ENCODE measurements at regions not wholly inside any gene's neighbourhood (a gene's known extent, or its start where the extent isn't known, plus 50 kb on each side); places are given as distances from the start of the nearest gene placed in this dataset.

DNA sequence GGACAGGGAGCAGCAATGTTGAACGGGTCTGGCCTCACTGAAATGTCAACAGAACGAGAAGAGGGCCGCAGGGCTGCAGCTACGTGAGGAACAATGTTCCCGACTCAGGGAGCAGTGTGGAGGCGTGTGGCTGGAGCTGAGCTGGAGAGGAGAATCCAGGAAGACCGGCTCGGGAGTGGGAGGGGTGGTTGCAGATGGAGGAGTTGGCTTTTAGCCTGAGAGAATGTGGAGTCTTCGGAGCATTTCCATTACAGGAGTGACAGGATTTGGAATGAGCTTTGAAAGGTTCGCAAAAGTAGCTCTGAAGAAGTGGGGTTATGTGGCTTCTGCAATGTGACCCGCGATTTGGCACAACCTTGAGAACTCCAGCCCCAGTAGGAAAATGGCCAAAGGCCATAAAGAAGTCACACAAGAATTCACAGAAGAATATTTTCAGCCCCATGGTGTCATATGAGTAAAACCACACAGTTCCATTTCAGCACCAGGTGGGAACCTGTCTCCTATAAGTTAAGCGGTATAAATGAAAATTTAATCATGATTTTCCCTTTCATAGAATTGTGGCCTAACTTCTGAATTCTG, 78.8 kb upstream of the NSMCE3 start:
- TF ChIP-seq ZNF8 (CRISPR knock-in tag; IDR thresholded peaks at IDR 0.05) (no peak), CSDC2 (CRISPR knock-in tag; IDR thresholded peaks at IDR 0.05) (no peak), ZFP30 (CRISPR knock-in tag; IDR thresholded peaks at IDR 0.05) (no peak), BACH2 (CRISPR knock-in tag; IDR thresholded peaks at IDR 0.05; ENCODE audit: borderline replicate concordance) (no peak), CSRNP3 (CRISPR knock-in tag; IDR thresholded peaks at IDR 0.05) (no peak), ZFP3 (CRISPR knock-in tag; IDR thresholded peaks at IDR 0.05) (no peak), ZNF70 (CRISPR knock-in tag; IDR thresholded peaks at IDR 0.05) (no peak), TCF4 (CRISPR knock-in tag; IDR thresholded peaks at IDR 0.05; ENCODE audit: borderline replicate concordance) (no peak), ZC3H10 (CRISPR knock-in tag; IDR thresholded peaks at IDR 0.05) (no peak), TSHZ2 (CRISPR knock-in tag; IDR thresholded peaks at IDR 0.05) (no peak), GLIS3 (CRISPR knock-in tag; IDR thresholded peaks at IDR 0.05) (no peak), TOX (CRISPR knock-in tag; IDR thresholded peaks at IDR 0.05; ENCODE audit: borderline replicate concordance) (no peak), PATZ1 (CRISPR knock-in tag; IDR thresholded peaks at IDR 0.05; ENCODE audit: borderline replicate concordance) (no peak)

GRCh38 chr15:29346998-29347397, 77.4 kb upstream of the NSMCE3 start:
- TF ChIP-seq TOX (CRISPR knock-in tag; IDR thresholded peaks at IDR 0.05; ENCODE audit: borderline replicate concordance) = no peak
- no peak for TF ChIP-seq ZNF8 (CRISPR knock-in tag; IDR thresholded peaks at IDR 0.05)
- TF ChIP-seq CREB5 (CRISPR knock-in tag; IDR thresholded peaks at IDR 0.05; ENCODE audit: low read depth) = no peak
- TF ChIP-seq PPARA (CRISPR knock-in tag; IDR thresholded peaks at IDR 0.05; ENCODE audit: borderline replicate concordance) = no peak
- no peak for TF ChIP-seq ZFP3 (CRISPR knock-in tag; IDR thresholded peaks at IDR 0.05)
- TF ChIP-seq SNAI2 (CRISPR knock-in tag; IDR thresholded peaks at IDR 0.05) = no peak
- ATAC-seq = no peak

More for the DNA sequence above, 78.8 kb upstream of the NSMCE3 start:
- no peak for ATAC-seq

GRCh38 chr15:29345549-29346525, 76.2 kb upstream of the NSMCE3 start:
- ATAC-seq = no peak
- TF ChIP-seq ZNF565 (CRISPR knock-in tag; conservative IDR thresholded peaks at IDR 0.05; ENCODE audit: low read depth) (no peak), ZFP3 (CRISPR knock-in tag; IDR thresholded peaks at IDR 0.05) (no peak), TSHZ2 (CRISPR knock-in tag; IDR thresholded peaks at IDR 0.05) (no peak), CSRNP3 (CRISPR knock-in tag; IDR thresholded peaks at IDR 0.05) (no peak), SNAI2 (CRISPR knock-in tag; IDR thresholded peaks at IDR 0.05) (no peak), PPARA (CRISPR knock-in tag; IDR thresholded peaks at IDR 0.05; ENCODE audit: borderline replicate concordance) (no peak), ZC3H10 (CRISPR knock-in tag; IDR thresholded peaks at IDR 0.05) (no peak)
- TF ChIP-seq, protein P1, sequence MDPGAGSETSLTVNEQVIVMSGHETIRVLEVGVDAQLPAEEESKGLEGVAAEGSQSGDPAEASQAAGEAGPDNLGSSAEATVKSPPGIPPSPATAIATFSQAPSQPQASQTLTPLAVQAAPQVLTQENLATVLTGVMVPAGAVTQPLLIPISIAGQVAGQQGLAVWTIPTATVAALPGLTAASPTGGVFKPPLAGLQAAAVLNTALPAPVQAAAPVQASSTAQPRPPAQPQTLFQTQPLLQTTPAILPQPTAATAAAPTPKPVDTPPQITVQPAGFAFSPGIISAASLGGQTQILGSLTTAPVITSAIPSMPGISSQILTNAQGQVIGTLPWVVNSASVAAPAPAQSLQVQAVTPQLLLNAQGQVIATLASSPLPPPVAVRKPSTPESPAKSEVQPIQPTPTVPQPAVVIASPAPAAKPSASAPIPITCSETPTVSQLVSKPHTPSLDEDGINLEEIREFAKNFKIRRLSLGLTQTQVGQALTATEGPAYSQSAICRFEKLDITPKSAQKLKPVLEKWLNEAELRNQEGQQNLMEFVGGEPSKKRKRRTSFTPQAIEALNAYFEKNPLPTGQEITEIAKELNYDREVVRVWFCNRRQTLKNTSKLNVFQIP (CRISPR knock-in tag; IDR thresholded peaks at IDR 0.05; ENCODE audit: borderline replicate concordance, low read depth) = no peak

Measured in SK-N-SH treated with all-trans-retinoic acid at 6 μM for 48 hours (cell line).